ENCODE measurements at regions not wholly inside any gene's neighbourhood (a gene's known extent, or its start where the extent isn't known, plus 50 kb on each side); places are given as distances from the start of the nearest gene placed in this dataset.

DNA sequence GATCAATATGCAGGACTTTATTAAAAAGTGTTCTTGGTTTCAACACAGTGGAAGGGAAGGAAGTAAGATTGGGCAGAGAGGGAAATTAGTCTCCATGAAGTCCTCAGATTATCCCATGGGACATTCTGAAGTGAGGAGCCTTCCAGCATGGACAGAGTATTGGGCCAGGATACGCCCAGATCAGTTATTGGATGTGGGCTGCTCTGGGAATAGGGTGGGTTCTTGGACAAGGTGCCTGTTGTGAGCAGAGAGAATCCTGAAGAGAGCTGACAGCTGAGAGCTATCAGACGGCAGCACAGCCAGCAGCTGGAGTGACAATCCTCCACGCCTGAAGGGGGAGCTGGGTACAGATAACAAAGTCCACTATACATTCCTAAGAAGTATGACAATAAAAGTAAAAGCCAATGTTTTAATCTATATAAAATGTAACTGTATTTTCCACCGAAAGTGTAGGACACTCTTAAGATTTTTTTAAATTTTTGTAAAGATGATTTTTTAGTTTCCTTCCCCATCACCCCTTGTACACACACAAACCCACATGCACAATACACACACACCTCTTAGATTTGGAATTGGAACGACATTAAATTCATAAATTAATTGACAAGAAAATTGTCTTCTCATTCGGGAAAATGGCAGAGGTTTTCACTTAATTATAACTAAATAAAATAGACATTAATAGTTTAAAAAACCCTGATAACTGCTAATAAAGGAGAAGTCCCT lies 107.8 kb downstream of the FBXO5 start:
- no peaks in the 10 kb centered on the region for H3K27me3 ChIP-seq (ENCODE audit: insufficient read depth, low read length)
- H3K4me3 ChIP-seq (ENCODE audit: insufficient read depth, low read length): no peak overlapping the region
- no peaks in the 10 kb centered on the region for H3K79me2 ChIP-seq (ENCODE audit: insufficient read depth, low read length)
- no peaks in the 10 kb centered on the region for H3K36me3 ChIP-seq (ENCODE audit: insufficient read depth, low read length)
- no peak overlapping the region for H3K27ac ChIP-seq (ENCODE audit: low read depth, low read length)
- TF ChIP-seq, protein P1, sequence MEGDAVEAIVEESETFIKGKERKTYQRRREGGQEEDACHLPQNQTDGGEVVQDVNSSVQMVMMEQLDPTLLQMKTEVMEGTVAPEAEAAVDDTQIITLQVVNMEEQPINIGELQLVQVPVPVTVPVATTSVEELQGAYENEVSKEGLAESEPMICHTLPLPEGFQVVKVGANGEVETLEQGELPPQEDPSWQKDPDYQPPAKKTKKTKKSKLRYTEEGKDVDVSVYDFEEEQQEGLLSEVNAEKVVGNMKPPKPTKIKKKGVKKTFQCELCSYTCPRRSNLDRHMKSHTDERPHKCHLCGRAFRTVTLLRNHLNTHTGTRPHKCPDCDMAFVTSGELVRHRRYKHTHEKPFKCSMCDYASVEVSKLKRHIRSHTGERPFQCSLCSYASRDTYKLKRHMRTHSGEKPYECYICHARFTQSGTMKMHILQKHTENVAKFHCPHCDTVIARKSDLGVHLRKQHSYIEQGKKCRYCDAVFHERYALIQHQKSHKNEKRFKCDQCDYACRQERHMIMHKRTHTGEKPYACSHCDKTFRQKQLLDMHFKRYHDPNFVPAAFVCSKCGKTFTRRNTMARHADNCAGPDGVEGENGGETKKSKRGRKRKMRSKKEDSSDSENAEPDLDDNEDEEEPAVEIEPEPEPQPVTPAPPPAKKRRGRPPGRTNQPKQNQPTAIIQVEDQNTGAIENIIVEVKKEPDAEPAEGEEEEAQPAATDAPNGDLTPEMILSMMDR (IDR thresholded peaks at IDR 0.05; ENCODE audit: extremely low read depth, low read depth, low read length): no peak
- no peaks in the 10 kb centered on the region for H4K20me1 ChIP-seq (ENCODE audit: insufficient read depth, low read length)
- no peak overlapping the region for H2AFZ ChIP-seq (ENCODE audit: low read length)
- DNase-seq (ENCODE audit: insufficient read length, low spot score, missing footprints): no peak
- no peaks in the 10 kb centered on the region for H3K9me3 ChIP-seq (ENCODE audit: low read depth, low read length)
- H3K4me2 ChIP-seq (ENCODE audit: insufficient read depth, low read length): no peak overlapping the region
- no peaks in the 10 kb centered on the region for H3K4me1 ChIP-seq (ENCODE audit: insufficient read depth, low read length)

DNA sequence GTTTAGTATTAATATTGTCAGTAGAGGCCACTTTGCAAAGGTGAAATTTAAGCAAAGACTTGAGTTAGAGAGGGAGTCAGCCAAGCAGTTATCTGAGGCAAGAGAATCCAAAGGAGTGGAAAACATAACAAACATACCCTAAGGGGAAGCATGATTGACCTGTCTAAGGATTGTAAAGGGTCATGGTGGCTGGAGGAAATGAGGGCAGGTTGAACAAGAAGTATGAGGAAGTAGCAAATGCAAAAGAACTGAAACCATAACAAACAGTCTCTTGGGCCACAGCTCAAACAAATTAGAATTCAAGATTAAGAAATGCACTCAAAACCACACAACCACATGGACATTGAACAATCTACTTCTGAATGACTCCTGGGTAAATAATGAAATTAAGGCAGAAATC lies 103.2 kb downstream of the FBXO5 start:
- no peak overlapping the region for H3K4me3 ChIP-seq (ENCODE audit: insufficient read depth, low read length)
- H4K20me1 ChIP-seq (ENCODE audit: insufficient read depth, low read length): no peaks in the 10 kb centered on the region
- H3K36me3 ChIP-seq (ENCODE audit: insufficient read depth, low read length): no peaks in the 10 kb centered on the region
- DNase-seq (ENCODE audit: insufficient read length, low spot score, missing footprints): no peak
- no peak overlapping the region for H3K27ac ChIP-seq (ENCODE audit: low read depth, low read length)
- no peak overlapping the region for H3K4me2 ChIP-seq (ENCODE audit: insufficient read depth, low read length)
- no peaks in the 10 kb centered on the region for H3K9me3 ChIP-seq (ENCODE audit: low read depth, low read length)
- TF ChIP-seq, protein P1 (IDR thresholded peaks at IDR 0.05; ENCODE audit: extremely low read depth, low read depth, low read length): no peak
- no peak overlapping the region for H2AFZ ChIP-seq (ENCODE audit: low read length)
- H3K4me1 ChIP-seq (ENCODE audit: insufficient read depth, low read length): no peaks in the 10 kb centered on the region
- no peaks in the 10 kb centered on the region for H3K79me2 ChIP-seq (ENCODE audit: insufficient read depth, low read length)
- H3K27me3 ChIP-seq (ENCODE audit: insufficient read depth, low read length): no peaks in the 10 kb centered on the region

DNA sequence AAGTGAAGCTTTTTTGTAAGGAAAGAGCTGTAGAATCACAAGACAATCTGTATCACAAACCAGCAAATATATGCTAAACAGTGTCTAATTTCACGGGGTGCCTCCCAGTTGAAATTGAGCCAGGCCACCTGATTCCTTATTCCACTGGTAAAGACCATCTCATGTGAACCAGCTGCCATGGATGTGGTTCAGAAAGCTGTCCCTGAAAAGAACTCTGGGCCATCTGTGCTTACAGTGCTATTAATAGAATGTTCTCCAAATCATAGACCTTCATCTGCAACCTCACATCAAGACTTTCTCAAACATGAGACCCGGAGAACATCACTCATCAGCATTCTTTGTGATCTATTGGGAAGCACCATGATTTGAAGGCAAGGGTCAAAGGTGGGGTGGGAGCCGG lies 89.7 kb downstream of the FBXO5 start:
- no peaks in the 10 kb centered on the region for H3K36me3 ChIP-seq (ENCODE audit: insufficient read depth, low read length)
- H3K27ac ChIP-seq (ENCODE audit: low read depth, low read length): no peak overlapping the region
- no peak overlapping the region for H3K4me2 ChIP-seq (ENCODE audit: insufficient read depth, low read length)
- H3K27me3 ChIP-seq (ENCODE audit: insufficient read depth, low read length): no peaks in the 10 kb centered on the region
- H3K4me1 ChIP-seq (ENCODE audit: insufficient read depth, low read length): no peaks in the 10 kb centered on the region
- TF ChIP-seq, protein P1 (IDR thresholded peaks at IDR 0.05; ENCODE audit: extremely low read depth, low read depth, low read length): no peak
- no peak overlapping the region for H2AFZ ChIP-seq (ENCODE audit: low read length)
- no peak for DNase-seq (ENCODE audit: insufficient read length, low spot score, missing footprints)
- H3K9me3 ChIP-seq (ENCODE audit: low read depth, low read length): no peaks in the 10 kb centered on the region
- no peaks in the 10 kb centered on the region for H3K79me2 ChIP-seq (ENCODE audit: insufficient read depth, low read length)
- no peak overlapping the region for H3K4me3 ChIP-seq (ENCODE audit: insufficient read depth, low read length)
- H4K20me1 ChIP-seq (ENCODE audit: insufficient read depth, low read length): no peaks in the 10 kb centered on the region

DNA sequence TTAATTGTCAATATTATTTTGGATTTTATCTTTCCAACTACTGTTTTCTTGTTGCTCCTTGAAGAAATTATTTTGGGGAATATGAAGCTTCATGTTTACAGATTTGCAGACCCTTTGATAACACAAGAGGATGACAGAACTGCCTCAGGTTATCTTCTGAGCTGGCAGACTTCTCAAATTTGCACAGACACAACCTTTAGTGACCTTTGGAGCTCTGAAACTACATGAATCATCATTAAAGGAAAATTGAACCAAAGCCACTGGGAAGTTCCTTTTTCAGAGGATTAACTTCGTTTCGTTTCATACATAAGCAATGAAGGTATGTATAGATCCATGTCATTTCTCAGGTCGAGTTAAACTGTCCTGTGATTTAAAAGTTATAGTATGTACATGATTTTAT lies 85.9 kb downstream of the FBXO5 start:
- Histone ChIP-seq H3K4me2 (ENCODE audit: insufficient read depth, low read length) (no peak overlapping the region), H2AFZ (ENCODE audit: low read length) (no peak overlapping the region), H3K36me3 (ENCODE audit: insufficient read depth, low read length) (no peaks in the 10 kb centered on the region), H3K4me1 (ENCODE audit: insufficient read depth, low read length) (no peaks in the 10 kb centered on the region), H3K79me2 (ENCODE audit: insufficient read depth, low read length) (no peaks in the 10 kb centered on the region), H3K4me3 (ENCODE audit: insufficient read depth, low read length) (no peak overlapping the region), H4K20me1 (ENCODE audit: insufficient read depth, low read length) (no peaks in the 10 kb centered on the region), H3K27me3 (ENCODE audit: insufficient read depth, low read length) (no peaks in the 10 kb centered on the region), H3K9me3 (ENCODE audit: low read depth, low read length) (no peaks in the 10 kb centered on the region), H3K27ac (ENCODE audit: low read depth, low read length) (no peak overlapping the region)
- TF ChIP-seq, protein P1 (IDR thresholded peaks at IDR 0.05; ENCODE audit: extremely low read depth, low read depth, low read length): no peak
- no peak for DNase-seq (ENCODE audit: insufficient read length, low spot score, missing footprints)

All from osteoblast (primary cell).